Activated T-cell treated with anti-CD3 and anti-CD28 coated beads for 24 hours (primary cell): ENCODE measurements at regions not wholly inside any gene's neighbourhood (a gene's known extent, or its start where the extent isn't known, plus 50 kb on each side); places are given as distances from the start of the nearest gene placed in this dataset.
"Not testable (repeated sequence)": the region's sequence is repeated elsewhere in the genome, so short reads cannot be mapped to it uniquely, and the experiment has no call there.

Experiments used
- DNase-seq: peaks from one replicate; pipeline ENCODE4 v3.0.0-alpha.2; 2020; ENCODE audit warnings: low read depth

DNA sequence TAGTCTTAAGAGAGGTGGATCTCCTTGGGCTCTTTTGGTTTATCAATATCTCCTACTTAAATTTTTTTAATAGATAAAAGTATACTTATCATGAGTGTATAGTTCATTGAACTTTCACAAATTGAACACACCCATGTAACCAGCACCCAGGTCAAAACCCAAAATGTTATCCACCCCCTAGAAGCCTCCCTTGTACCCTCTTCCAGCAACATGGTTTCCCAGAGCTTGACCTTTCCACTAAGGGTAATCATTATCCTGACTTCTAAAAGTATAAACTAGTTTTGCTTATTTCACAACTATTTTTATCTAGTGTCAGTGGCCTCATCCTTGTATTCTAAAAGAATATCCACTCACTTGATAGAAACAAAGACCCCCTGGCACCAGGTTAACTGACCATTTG, 106.8 kb downstream of the MDH1 start:
- DNase-seq: no peak

DNA sequence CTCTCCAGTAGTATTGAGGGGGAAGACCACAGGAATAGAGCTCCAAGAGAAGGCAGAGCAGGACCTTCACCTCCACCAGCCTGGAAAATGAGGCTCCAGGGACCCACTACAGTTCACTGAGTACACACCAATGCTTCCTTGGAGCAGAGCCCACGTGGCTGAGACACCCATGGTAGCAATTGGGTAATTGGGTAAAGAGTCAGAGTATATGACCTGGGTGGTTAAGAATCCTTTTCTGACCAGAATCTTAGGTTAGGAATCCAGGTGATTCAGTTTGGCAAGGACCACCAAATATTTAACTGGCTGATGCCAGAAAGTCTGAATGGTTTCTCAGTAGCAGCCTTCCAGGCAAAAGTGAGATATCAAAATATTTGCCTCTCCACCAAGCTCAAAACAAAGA, 107.7 kb downstream of the MDH1 start:
- DNase-seq: no peak

DNA sequence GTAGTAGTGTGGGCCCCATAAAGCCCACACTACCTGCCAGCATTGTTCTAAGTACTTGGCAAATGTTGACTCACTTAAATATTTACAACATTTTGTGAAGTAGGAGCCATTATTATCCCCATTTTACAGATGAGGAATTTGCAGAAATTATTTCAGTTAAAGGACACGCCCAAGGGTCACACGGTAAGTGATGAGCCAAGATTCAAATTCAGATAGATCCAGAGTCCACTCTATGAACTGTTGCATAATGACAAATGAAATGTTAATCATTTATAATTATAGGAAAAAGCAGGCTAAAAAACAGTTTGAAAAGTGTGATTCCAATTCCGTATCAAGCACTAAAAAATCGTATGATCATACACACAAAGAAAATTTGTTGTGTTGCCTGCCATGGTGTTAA, 108.4 kb downstream of the MDH1 start:
- no peak for DNase-seq

DNA sequence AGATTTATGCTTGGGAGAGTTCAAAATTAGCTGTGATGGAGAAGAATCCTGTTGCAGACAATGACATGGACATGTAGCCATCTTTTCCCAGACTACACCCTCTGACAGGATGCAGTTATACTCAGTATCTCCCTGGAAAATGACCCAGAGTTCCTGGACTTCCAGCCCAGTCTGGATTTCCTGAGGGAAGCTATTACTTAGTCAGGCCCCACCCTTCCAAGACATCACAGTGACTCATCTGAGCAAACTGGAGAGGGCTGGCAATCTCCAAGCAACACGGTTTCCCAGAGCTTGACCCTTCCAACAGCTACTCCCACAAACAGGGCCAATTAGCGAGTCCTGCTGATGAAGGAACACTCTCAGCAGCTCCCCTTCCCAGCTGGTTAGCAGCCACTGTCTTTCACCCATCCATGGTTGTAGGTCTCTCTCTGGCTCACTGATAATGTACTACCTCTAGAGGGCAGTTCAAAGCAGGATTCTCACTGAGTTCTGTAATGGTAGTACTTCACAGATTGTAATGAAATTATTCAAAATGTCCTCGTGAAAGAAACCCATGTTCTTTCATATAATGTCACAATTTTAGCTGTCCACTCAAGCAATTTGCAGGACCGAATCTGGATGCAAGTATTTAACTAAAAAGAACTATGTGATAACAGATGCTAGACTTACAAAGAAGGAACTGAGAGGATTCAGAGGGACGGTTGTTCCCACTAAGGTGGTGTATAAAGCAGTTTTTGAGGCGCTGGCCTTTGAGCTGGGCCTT, 110.2 kb downstream of the MDH1 start:
- DNase-seq: no peak

DNA sequence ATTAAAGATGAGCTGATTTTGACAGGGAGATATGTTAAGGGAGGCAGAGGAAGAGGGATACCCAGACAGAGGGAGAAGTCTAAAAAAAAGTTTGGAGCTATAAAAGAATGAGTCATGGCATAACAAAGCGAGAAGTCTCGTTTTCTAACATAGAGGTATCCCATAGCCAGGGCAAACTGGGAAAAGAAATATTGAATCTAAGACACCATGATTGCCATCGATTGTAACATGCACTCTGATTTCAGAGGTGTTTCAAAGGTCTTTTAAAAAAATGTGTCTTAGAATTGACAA, 110.7 kb downstream of the MDH1 start:
- no peak for DNase-seq

DNA sequence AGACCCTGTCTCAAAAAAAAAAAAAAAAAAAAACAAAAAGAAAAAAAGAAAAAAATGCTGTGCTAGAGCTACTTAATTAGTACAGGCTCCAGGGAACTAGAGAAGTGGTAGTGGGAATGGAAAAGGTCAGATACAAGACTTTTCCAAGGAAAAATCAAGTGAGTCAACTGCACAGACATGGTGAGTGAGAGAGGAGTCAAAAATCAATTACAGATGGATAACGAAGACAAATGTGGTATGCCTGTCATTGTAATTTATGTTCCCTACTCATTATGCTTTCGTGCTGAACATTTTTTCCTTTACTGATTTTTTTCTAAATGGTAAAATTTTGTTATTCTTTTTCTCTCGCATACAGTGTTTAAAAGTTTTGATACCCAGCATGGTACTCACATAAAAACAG, 111.5 kb downstream of the MDH1 start:
- no peak for DNase-seq

DNA sequence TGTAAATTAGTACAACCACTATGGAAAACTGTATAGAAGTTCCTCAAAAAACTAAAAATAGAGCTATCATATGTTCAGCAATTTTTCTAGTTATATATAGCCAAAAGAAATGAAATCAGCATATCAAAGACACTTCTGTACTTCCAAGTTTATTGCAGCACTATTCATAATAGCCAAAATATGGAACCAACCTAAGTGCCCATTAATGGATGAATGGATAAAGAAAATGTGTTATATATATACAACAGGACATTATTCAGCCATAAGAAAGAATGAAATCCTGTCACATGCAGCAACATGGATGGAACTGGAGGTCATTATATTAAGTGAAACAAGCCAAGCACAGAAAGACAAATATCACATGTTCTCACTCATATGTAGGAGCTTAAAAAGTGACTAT, 112.6 kb downstream of the MDH1 start:
- DNase-seq: no peak

DNA sequence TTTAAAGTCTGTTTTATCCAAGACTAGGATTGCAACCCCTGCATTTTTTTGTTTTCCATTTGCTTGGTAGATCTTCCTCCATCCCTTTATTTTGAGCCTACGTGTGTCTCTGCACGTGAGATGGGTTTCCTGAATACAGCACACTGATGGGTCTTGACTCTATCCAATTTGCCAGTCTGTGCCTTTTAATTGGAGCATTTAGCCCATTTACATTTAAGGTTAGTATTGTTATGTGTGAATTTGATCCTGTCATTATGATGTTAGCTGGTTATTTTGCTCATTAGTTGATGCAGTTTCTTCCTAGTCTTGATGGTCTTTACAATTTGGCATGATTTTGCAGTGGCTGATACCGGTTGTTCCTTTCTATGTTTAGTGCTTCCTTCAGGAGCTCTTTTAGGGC, 117.3 kb downstream of the MDH1 start:
- DNase-seq: not testable (repeated sequence)

DNA sequence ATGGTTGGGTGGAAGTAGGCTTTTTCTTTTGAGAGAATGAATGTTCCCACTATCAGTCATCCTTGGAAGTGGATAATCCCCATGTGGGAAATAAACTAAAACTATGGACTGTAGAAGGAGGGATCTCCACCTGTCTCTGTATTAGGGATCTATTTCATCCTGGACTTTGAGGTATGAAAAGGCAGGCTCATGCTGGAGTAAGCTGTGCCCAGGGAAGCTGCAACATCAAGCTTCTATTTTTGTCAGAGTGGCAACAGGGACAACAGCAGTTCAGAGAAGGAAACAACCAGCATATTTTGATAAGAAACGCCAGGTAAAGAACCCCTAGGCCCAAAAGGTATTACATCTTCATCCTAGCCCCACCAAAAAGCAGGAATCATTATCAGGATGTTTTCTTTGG, 122.0 kb downstream of the MDH1 start:
- DNase-seq: no peak

DNA sequence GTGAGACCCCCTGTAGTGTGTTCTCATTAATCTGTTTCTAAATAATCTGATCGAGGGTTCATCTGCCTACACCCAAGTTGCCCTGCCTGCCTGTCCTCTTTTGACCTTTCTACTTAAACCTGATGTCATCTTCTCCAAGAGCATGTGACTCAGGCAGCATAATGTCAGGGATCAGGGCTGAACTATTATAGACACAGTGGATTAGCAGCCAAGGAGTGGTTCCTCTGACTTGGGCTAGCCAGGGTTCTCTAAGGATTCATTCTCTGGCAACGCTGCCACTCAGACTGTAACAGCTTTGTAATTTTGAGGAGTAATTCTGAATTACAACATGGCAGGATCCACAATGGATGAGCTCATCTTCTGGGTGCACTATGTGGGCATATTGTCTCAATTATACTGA, 124.0 kb downstream of the MDH1 start:
- DNase-seq: no peak

DNA sequence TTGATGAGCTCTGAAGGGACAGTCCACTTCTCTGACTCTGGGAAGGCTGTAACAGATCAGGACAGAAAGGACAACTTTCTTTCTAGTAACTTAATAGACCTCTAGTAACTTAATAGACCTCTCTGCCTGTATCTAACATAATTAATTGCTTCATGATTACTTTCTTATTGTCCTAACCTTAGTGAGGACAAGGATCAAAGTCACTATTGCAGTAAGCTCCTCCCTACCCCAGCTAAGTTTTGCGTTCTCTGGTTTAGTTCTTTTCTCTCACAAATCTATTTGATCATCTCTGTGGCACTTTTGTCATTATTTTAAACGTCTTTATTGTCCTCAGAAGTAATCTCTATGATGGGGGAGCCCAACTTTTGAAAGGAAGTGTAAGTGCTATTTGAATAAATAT, 125.5 kb upstream of the UGP2 start:
- DNase-seq: no peak

DNA sequence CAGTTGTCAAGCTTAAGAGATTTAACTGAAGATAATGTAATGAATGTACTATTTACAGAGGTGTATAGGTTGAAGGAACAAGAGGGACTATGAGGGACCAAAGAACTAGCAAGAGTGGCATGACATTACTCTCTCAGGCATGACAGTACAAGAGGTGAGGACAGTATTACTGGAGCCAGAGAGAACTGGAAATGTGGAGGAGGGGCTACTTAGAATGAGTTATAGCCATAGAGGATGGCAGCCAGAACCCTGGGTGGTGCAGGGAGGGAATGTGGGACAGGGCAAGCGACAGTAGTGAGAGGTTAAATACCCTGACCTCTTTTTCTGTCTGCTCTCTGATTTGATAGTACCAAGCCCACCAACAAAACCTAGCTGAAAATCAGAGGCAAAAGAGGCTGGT, 122.6 kb upstream of the UGP2 start:
- no peak for DNase-seq

DNA sequence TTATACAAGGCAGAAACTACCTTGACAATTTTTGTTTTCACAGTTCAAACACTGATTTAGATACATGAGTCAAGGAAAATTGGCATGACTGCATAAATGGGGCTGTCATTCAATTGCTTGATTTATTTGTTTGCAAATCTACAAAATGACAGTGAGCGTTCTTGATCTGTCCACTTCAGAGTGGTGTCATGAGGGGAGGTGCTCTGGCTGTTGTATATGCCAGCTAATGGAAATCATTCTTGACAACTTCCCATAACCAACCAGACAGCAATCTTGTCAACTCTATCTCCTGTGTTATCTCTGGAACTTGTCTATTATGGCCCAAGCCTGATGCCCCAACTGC, 120.6 kb upstream of the UGP2 start:
- no peak for DNase-seq

DNA sequence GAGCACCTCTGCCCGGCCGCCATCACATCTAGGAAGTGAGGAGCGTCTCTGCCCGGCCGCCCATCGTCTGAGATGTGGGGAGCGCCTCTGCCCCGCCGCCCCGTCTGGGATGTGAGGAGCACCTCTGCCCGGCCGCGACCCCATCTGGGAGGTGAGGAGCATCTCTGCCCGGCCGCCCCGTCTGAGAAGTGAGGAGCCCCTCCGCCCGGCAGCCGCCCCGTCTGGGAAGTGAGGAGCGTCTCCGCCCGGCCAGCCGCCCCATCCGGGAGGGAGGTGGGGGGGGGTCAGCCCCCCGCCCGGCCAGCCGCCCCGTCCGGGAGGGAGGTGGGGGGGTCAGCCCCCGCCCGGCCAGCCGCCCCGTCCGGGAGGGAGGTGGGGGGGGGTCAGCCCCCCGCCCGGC, 119.4 kb upstream of the UGP2 start:
- not testable (repeated sequence) for DNase-seq

DNA sequence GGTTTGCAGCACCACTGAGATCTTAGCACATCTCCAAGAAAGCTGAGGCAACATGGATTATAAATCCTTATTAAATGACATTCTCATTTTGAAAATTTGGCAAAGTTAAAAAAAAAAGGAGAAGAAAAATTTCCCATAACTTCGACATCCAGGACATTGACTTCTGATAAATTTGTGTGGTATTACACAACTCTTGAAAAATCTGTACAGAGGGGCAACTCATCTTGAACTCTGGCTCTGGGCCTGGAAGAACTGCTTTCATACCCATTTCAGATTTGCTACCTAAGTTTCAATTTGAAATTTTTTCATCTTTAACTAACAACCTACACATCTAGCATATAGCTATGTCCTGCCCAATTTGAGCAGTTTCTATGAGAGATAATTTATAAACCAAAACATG, 118.0 kb upstream of the UGP2 start:
- no peak for DNase-seq

DNA sequence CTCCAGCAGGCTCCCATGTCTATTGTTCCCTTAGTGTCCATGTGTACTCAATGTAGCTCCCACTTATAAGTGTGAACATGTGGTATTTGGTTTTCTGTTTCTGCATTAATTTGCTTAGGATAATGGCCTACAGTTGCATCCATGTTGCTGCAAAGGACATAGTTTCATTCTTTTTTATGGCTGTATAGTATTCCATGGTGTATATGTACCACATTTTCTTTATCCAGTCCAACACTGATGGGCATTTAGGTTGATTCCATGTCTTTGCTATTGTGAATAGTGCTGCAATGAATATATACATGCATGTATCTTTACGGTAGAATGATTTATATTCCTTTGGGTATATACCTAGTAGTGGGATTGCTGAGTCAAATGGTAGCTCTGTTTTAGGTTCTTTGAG, 116.5 kb upstream of the UGP2 start:
- DNase-seq: not testable (repeated sequence)

DNA sequence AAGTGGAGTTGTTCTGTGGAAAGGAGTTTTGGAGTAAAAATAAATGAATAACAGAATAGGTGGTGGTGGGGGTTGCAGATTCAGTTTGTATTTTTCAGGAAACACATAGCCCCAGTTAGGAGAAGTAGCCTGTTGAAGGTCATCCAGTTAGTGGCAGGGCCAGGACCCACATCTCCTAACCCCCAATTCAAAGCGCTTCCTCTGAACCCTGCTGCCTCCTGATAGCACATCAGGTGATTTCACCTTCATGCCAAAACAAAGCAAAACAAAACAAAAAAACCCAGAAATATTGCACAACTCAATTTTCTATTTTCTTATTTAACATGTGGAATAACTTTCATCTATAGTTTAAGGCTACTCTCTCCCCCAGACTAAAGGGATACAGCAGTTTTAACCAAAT, 112.3 kb upstream of the UGP2 start:
- DNase-seq: no peak

DNA sequence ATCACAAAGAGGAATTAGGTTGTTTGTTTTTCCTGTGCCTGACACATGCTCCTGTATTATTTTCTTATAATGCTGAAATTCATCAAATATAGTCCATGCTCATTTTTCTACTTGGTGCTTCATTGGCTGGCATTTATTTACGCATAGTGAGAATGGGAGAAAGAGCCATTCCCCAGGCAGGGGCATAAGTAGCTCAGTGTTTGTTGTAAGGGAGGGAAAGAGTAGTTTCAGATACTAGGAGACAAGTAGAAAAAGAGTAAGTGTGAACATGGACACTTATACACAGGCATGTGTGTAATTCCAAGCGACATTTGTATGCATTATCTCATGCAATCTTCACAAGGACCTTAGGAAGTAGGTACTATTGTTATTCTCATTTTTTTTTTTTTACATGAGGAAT, 111.9 kb upstream of the UGP2 start:
- DNase-seq: no peak

DNA sequence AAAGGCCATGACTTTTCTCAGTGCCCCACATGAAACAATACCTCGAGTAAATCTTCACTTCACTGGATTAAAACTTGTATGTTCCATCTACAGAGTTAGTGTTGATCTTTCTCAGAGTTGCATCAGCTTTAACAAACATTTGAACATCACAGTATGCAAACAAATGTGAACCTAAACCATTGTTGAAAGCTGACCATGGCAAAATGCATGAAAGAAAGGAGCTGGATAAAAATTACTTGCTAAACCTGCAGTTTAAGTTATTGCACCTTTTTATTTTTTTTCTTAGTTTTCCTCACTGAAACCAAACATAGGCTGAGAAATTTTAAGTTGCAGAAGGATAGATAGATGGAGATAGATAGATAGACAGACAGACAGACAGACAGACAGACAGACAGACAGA, 107.2 kb upstream of the UGP2 start:
- no peak for DNase-seq

DNA sequence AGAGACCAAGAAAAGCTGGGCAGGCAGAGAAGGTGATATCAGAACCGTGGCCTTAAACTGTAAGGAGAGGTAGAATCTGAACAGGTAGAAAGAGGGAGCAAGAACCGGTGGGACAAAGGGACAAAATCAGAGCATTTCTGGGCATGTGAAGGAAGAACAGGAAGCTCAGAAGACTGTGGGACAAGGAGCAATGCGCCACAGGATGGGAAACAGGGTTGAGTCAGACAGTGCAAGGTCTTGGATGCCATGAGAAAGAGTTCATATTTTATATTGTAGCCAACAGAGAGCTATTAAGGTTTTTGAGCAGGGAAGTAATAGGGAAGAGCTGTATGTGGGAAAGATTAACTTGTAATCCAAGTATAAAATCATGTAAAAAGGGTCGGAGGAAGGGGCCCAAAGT, 106.4 kb upstream of the UGP2 start:
- DNase-seq: no peak

DNA sequence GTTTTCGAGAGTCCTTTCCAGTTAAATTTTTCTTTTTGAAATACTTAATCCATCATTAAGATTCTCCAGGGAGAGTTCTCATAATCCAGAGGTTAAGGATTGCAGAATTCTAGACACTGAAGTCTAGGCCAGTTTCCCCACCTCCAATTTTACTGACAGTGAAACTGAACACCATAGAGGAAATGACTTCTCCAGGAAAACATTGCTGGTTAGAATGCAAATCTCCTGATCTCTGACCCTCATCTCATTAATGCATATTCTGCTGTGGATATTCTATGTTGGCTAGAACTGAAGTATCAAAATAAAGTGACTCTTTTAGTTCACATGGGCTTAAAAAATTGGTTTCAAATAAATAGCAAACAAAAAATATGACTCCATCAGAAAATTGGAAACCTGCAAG, 105.8 kb upstream of the UGP2 start:
- no peak for DNase-seq

DNA sequence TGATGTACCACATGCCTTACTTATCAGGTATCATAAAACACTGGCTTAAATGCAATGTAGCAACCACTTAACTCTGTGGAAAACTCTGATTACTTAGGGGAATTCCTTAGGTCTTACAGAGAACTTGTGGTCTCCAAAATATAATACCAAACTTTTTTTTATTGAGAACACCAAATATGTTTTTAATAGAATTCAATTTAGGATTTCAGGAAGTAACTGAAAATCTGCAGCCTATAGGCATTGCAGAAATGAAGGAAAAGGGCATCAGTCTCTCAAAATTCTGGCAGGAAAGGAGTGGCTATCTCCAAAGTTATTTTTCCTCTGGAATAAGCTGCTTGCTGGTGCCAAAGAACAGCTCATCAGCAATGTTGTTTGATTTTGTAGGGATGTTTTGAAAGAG, 105.3 kb upstream of the UGP2 start:
- no peak for DNase-seq

DNA sequence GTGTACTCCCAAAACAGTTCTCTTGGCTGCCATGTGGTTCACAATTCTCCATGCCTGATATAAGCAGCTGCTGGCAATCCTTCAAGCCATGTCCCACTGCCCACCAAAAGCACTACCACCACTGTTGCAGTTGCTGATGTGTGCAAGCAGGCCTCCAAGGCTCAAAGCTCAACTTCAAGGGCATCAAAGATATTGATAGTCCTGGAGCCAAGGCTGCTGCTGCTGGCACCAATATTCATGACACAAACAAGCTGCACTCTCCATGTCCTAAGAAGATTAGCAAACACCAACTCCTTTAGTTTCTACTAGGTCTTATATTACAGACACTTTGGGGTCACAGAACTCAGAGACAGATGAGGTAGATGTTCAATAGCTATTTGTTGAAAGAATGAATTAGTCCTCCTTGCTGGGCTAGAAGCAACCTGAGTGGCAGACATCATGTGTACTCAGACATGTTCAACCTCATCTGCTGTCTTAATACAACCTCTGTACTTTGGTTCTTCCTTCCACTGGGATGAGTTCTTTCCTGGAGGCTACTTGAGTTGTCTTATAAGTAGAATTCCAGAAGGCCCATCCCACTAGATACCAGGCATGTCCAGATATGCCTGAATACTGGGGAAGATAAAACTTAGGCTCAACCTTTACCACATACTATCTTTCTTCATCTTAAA, 104.5 kb upstream of the UGP2 start:
- DNase-seq: no peak

DNA sequence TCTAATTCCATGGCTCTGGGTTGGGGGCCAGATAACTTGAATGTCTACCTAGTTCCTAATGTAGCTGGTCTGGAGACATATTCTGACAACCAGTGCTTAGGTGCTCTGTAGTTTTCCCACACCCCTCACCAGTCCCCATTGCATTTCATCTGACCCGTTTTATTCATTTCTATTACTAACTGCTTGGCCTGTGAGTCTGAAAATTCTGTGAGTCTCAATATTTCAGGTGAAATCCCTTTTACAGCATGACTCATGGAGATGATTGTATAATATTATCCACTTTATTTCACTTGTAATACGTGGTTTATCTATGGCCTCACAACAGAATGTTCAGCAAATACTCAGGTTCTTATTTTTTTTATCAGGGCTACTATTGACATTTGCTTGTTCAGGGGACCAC, 103.7 kb upstream of the UGP2 start:
- DNase-seq: no peak

DNA sequence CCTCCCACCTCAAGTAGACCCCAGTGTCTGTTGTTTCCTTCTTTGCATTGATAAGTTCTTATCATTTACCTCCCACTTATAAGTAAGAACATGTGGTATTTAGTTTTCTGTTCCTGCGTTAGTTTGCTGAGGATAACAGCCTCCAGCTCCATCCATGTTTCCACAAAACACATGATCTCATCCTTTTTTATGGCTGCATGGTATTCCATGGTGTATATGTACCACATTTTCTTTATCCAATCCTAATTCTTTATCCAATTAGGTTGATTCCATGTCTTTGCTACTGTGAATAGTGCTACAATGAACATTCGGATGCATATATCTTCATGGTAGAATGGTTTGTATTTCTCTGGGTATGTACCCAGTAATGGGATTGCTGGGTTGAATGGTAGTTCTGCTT, 102.5 kb upstream of the UGP2 start:
- not testable (repeated sequence) for DNase-seq
